ENCODE measurements at regions not wholly inside any gene's neighbourhood (a gene's known extent, or its start where the extent isn't known, plus 50 kb on each side); places are given as distances from the start of the nearest gene placed in this dataset.

DNA sequence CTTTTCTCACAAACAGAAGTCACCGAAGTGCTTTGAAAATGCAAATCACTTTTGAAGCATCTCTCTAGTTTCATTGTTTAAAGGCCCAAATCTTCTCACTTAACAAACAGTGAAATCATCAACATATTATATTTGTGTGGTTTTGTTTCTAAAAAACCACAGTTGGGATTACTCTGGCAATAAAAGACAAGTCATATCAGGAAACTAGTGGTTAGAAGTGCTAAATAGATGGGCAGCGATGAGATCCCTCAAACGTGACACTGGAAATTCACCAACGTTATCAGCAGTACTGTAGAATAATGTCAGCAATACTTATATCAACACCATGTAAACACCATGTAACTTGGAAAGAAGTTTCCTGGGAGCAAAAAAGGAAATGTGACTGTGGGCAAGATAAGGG, 893.5 kb downstream of the SUCLG1 start:
- ChIA-PET RAD21 (ENCODE audit: unreplicated experiment) (no interaction called here), CTCF (interaction anchor here (1.1 kb wide), 1 partner anchor 8 kb away, joined by 3 read pairs; no protein-coding TSS in a partner anchor), SMC1A (ENCODE audit: uncharacterized antibody, unreplicated experiment) (no interaction called here), POLR2A (no interaction called here)
- H3K4me2 ChIP-seq (ENCODE audit: control insufficient read depth, insufficient read depth) = no peak overlapping the region
- no peaks in the 10 kb centered on the region for H3K4me1 ChIP-seq (ENCODE audit: control insufficient read depth, insufficient read depth, low read length)
- no peak overlapping the region for H3K4me3 ChIP-seq
- 2% methylated on average over 4 of the region's 4 CpGs for WGBS (ENCODE audit: insufficient coverage, insufficient replicate concordance, low lambda C conversion rate, missing lambda C conversion rate)
- ATAC-seq (no peak), DNase-seq (ENCODE audit: low read depth, low spot score) (no peak), FAIRE-seq (no peak)
- no peak overlapping the region for H3K27ac ChIP-seq (ENCODE audit: control insufficient read depth, insufficient read depth)
- TF ChIP-seq EP300 (IDR thresholded peaks at IDR 0.05; ENCODE audit: borderline replicate concordance in 1 of 2, control insufficient read depth in 1 of 2, low read depth in 2 of 2, low read length in 2 of 2) = no peak
- TF ChIP-seq BHLHE40 (IDR thresholded peaks at IDR 0.05; ENCODE audit: borderline replicate concordance in 1 of 2, low read depth in 2 of 2, low read length in 1 of 2) = peak in 1 of 2 experiments; percentile 33; a peak in 1 of 4 replicates
- H3K79me2 ChIP-seq (ENCODE audit: control insufficient read depth, insufficient read depth, low read length) = no peaks in the 10 kb centered on the region
- no peaks in the 10 kb centered on the region for H3K9me3 ChIP-seq (replicated peaks; ENCODE audit: control insufficient read depth, insufficient read depth, low read length)
- in situ Hi-C loops (cut with MboI) (no loop called here), intact Hi-C loops (cut with micrococcal nuclease; ENCODE audit: unreplicated experiment) (no loop called here)
- no TSS peak for BruUV-seq (replicated peaks)
- no peaks in the 10 kb centered on the region for H3K36me3 ChIP-seq (ENCODE audit: control insufficient read depth in 2 of 2, insufficient read depth in 2 of 2, low read length in 1 of 2)
- H3K9ac ChIP-seq (ENCODE audit: control insufficient read depth, insufficient read depth, low read length) = no peak overlapping the region
- no peaks in the 10 kb centered on the region for H3K27me3 ChIP-seq (replicated peaks in 1 of 2; ENCODE audit: control insufficient read depth in 2 of 2, insufficient read depth in 2 of 2, low read length in 1 of 2)
- H2AFZ ChIP-seq (ENCODE audit: control insufficient read depth, low read depth, low read length) = no peak overlapping the region
- no peaks in the 10 kb centered on the region for H4K20me1 ChIP-seq (ENCODE audit: control insufficient read depth, insufficient read depth)

- H3K36me3 ChIP-seq (ENCODE audit: control insufficient read depth in 2 of 2, insufficient read depth in 2 of 2, low read length in 1 of 2) = no peaks in the 10 kb centered on the region
- no peaks in the 10 kb centered on the region for H3K79me2 ChIP-seq (ENCODE audit: control insufficient read depth, insufficient read depth, low read length)
- ChIA-PET RAD21 (ENCODE audit: unreplicated experiment) (no interaction called here), CTCF (interaction anchor here (1.1 kb wide), 1 partner anchor 8 kb away, joined by 3 read pairs; no protein-coding TSS in a partner anchor), POLR2A (no interaction called here), SMC1A (ENCODE audit: uncharacterized antibody, unreplicated experiment) (no interaction called here)
- no peaks in the 10 kb centered on the region for H3K27me3 ChIP-seq (replicated peaks in 1 of 2; ENCODE audit: control insufficient read depth in 2 of 2, insufficient read depth in 2 of 2, low read length in 1 of 2)
- H3K27ac ChIP-seq (ENCODE audit: control insufficient read depth, insufficient read depth) = no peak overlapping the region
- WGBS (ENCODE audit: insufficient coverage, insufficient replicate concordance, low lambda C conversion rate, missing lambda C conversion rate) = 43% methylated on average over 4 of the region's 4 CpGs
- BruUV-seq (replicated peaks) = no TSS peak
- no peaks in the 10 kb centered on the region for H3K4me1 ChIP-seq (ENCODE audit: control insufficient read depth, insufficient read depth, low read length)
- no peak for ATAC-seq
- H3K4me3 ChIP-seq = no peak overlapping the region
- H2AFZ ChIP-seq (ENCODE audit: control insufficient read depth, low read depth, low read length) = no peak overlapping the region
- in situ Hi-C loops (cut with MboI) (no loop called here), intact Hi-C loops (cut with micrococcal nuclease; ENCODE audit: unreplicated experiment) (no loop called here)
- no peak for TF ChIP-seq SPI1 (IDR thresholded peaks at IDR 0.05; ENCODE audit: borderline replicate concordance, insufficient read depth, low read depth, low read length)
- no peaks in the 10 kb centered on the region for H4K20me1 ChIP-seq (ENCODE audit: control insufficient read depth, insufficient read depth)
- no peak for FAIRE-seq
- no peaks in the 10 kb centered on the region for H3K9me3 ChIP-seq (replicated peaks; ENCODE audit: control insufficient read depth, insufficient read depth, low read length)
- H3K9ac ChIP-seq (ENCODE audit: control insufficient read depth, insufficient read depth, low read length) = no peak overlapping the region
- DNase-seq (ENCODE audit: low read depth, low spot score) = no peak
- no peak overlapping the region for H3K4me2 ChIP-seq (ENCODE audit: control insufficient read depth, insufficient read depth)
These were observed 893.9 kb downstream of the SUCLG1 start for GRCh38 chr2:83565181-83565580.
